Stimulated activated CD8-positive, alpha-beta memory T cell treated with anti-CD3 and anti-CD28 coated beads, Interleukin-2, amount 100 ng/mL, for 48 hours (primary cell): ENCODE measurements at regions not wholly inside any gene's neighbourhood (a gene's known extent, or its start where the extent isn't known, plus 50 kb on each side); places are given as distances from the start of the nearest gene placed in this dataset.
"Not testable (repeated sequence)": the region's sequence is repeated elsewhere in the genome, so short reads cannot be mapped to it uniquely, and the experiment has no call there.

Source experiments
- DNase-seq, 2 donors: peaks; one replicate each; pipeline ENCODE4 v3.0.0-alpha.2; 2020; ENCODE audit warnings: low read depth in 2 of 2

- no peak for DNase-seq
Measured at GRCh38 chr5:62097361-62097760, 208.6 kb upstream of the KIF2A start.

GRCh38 chr5:62100201-62100600 lies 205.8 kb upstream of the KIF2A start:
- DNase-seq, result no peak

DNA sequence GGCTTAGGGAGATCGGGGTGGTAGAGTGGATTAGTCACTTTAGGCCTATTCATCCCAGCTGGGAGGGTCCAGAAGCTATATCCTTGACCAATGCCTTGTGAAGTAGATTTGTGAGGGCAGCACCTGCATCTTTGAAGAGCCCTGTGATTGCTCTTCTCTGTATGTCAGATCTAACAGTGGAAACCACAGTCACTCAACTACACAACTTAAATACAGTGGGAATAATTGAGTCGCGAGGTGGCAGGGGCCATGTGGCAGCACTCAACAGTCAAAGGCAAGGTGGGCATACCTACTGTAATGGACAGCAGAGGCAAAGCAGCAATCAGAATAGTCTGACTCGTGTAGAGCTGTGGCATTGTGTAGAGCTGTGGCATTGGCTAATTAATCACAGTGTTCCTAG lies 202.1 kb upstream of the KIF2A start:
- not testable (repeated sequence) for DNase-seq

GRCh38 chr5:62111428-62111827 lies 194.6 kb upstream of the KIF2A start:
- no peak for DNase-seq

DNA sequence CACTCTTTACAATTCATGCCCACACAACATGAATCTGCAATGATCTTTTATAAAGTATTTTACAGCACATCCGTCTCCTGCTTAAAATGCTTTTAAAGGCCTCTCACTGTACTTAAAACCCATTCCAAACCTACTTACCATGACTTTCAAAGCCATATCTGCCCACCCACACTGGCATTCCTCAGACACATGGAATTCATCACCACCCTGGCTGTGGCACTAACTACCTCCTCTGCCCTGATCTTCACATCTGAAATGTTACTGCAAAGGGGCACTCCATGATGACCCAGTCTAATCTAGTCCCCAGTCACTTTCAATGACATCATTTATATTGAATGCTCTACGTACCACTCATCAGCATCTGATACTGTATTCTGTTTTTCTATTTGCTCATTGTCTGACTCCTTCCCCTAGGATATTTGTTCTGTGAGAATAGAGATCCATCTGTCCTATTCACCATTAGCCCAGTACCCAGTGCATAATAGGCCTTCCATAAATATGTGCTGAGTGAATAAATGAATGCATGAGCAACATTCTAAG lies 193.2 kb upstream of the KIF2A start:
- no peak for DNase-seq

DNA sequence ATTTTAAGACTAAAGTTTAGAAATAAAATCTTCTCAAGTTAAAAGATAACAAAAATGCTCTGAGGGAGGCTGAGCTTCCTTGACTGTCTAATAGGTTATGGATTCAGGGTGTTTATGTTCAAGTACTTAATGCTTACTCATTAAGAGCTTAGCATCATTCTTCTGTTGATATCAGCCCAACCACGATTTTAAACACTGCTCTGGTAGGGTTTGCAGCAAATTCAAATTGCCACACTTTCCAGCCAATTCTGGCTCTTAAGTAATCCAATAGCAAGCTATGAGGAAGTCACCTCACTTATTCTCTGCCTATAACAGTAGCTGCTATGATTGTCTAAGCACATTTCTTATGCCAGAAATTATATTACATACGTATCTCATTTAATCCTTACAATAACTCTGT lies 191.0 kb upstream of the KIF2A start:
- DNase-seq, result no peak

- DNase-seq, result no peak
Measured at GRCh38 chr5:62124266-62124665, 181.7 kb upstream of the KIF2A start.

GRCh38 chr5:62126090-62126489 lies 179.9 kb upstream of the KIF2A start:
- DNase-seq, result no peak

GRCh38 chr5:62127098-62127736 lies 178.8 kb upstream of the KIF2A start:
- DNase-seq, result no peak

DNA sequence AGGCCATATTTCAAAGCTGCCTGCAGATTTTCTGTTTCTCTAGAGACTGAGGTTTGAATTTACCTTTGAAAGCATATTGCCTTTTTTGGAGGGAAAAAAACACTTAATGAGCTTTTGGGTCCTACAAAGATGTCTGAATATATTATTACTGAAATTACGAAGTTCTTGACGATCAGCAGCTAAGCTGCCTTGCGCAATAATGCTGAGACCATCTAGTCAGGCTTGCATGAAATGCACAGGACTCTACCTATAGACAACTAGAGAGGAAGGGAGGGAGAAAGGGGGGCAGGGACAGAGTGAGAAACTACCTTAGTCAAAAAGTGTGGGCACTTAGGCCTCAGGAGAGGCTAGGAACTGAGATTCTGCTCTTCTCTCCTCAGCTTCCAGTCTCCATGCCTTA lies 175.9 kb upstream of the KIF2A start:
- no peak for DNase-seq

- no peak for DNase-seq
Measured at GRCh38 chr5:62132276-62132675, 173.7 kb upstream of the KIF2A start.

- no peak for DNase-seq
Measured at GRCh38 chr5:62133426-62133825, 172.6 kb upstream of the KIF2A start.

DNA sequence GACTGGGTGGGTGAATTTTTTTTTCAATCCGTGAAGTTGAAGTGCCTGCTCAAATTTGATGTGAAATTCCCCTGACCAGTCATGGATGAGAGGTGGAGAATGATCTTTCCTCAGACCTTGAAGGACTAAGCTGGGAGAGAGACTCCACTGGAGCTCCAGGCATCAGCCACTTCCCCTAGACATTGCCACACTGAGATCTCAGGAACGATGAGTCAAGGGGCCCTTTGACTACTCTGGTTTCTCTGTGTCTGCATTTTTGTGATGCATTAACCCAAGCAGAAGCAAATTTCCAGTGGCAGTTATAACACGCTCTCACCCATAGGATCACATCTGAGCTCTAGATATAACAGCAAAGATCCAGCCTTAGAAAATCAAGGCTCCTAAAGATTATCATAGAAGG lies 171.2 kb upstream of the KIF2A start:
- DNase-seq, result no peak

DNA sequence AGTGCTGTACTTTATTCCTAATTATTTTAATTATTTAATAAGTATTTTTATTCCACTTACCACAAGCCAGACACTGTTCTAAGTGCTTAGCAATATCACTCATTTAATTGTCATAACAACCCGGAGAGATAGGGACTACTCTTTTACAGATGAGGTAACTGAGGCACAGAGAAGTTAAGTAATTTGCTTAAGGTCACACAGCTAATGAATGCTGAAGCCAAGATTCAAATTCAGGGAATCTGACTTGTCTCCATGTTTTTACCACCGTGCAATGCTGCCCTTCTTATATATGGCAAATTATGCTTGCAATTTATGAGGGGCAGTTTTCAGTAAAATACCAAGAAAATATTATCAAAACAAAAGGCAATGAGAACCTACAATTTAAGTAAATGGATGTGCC lies 168.4 kb upstream of the KIF2A start:
- no peak for DNase-seq

GRCh38 chr5:62138607-62139006 lies 167.4 kb upstream of the KIF2A start:
- DNase-seq, result no peak

GRCh38 chr5:62139741-62140140 lies 166.3 kb upstream of the KIF2A start:
- no peak for DNase-seq

DNA sequence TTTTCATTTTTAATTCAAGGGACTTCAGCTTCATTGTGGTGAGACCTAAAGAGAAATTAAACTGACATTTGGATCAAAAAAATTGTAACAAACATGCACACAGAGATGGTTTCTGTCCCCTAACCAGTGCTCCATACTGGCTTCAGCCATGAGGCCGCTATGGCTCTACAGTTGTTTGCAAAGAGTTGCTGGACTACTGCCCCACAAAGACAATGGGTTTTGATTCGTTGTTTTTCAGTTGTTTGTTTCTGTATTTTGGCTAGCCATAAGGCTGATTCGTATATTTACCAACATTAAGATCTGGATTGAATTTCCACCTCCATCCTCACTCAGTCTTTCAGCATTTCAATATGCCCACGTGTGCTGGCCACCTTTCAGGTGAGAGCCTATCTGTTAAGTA lies 163.7 kb upstream of the KIF2A start:
- no peak for DNase-seq

- no peak for DNase-seq
Measured at GRCh38 chr5:62143268-62144229, 162.5 kb upstream of the KIF2A start.

DNA sequence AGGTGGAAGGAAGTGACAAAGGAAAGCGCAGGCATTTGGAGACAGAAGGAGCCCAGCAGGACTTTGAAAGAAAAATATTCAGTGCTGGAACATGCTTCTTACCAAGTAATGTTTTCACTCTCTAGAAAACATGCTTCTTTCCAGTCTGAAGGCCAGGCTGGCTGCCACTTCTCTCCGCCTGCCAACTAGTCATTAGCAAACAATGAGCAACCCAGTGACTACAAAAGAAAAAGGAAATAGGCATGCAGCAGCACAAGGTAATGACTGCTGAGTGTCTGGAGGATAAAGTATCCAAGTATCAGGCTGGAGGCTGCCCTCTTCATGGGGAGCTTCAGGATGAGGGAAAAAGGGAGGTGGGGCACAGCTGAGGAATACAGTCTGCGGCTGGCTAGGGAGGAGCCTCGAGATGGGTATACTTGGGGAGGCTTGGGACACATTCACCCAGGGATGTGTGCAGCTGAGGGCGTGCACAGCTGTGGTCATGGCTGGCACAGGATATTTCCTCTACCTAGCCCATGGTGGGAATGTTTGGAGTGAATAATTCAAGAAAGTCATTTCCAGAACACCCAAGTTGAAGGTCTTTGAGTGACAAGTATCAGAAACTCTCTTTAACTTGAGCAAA lies 161.5 kb upstream of the KIF2A start:
- DNase-seq, result no peak

GRCh38 chr5:62149879-62150278 lies 156.1 kb upstream of the KIF2A start:
- no peak for DNase-seq

DNA sequence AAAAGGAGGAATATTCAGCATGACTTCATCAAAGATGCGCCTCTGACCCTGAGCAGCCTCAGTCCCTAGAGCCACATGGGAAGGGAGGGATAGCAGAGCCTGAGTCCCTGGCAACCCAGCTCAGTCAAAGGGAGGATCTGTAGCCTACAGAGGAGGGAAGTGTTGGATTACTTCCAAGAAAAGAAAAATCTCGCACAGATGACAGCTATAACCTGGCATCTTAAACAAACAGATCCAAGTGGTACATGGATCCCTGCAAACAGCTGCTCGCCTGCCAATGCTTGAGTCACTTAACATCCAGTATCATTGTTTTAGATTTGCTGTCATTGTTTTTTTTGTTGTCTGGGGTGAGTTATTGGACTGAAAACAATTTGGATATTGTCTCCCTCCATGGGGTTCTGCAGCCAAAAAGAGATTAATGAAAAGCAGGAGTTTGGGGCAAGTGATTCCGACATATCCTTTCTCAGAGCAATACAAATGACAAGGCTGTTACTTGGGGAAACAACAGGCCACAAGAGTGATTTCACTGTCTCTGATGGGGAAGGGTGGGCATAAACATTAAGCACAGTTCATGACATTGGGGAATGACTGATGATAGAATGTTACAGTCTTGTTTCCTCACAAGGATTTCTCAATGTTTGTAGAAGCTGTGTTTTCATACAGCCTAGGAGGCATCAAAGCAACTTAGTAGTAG lies 153.5 kb upstream of the KIF2A start:
- DNase-seq, result no peak

GRCh38 chr5:62154758-62155157 lies 151.2 kb upstream of the KIF2A start:
- no peak for DNase-seq
